ENCODE measurements at regions not wholly inside any gene's neighbourhood (a gene's known extent, or its start where the extent isn't known, plus 50 kb on each side); places are given as distances from the start of the nearest gene placed in this dataset.

GRCh38 chr4:60096676-60097075, 1103.5 kb upstream of the ADGRL3 start:
- TF ChIP-seq CTCF (IDR thresholded peaks at IDR 0.05) = no peak
- TF ChIP-seq POLR2A (IDR thresholded peaks at IDR 0.05) = no peak
